WTC11 (cell line): ENCODE measurements at regions not wholly inside any gene's neighbourhood (a gene's known extent, or its start where the extent isn't known, plus 50 kb on each side); places are given as distances from the start of the nearest gene placed in this dataset.

Experiments used
- ATAC-seq: fragments of 200-7000 bp; cut with Tn5 transposase; 2 replicates; pipeline ENCODE4 v1.10.0; 2021; ENCODE audit warnings: mild to moderate bottlenecking, moderate library complexity
- CTCF ChIA-PET: fragments of 300-600 bp; sonication (Branson Sonifier 250); formaldehyde crosslinking; loops from one replicate; lab custom pipeline; 2021; ENCODE audit warnings: antibody characterized with exemption; lab: Charles Lee
- POLR2A ChIA-PET: fragments of 350-600 bp; sonication (Branson Sonifier 250); formaldehyde crosslinking; loops from one replicate; lab custom pipeline; 2021; ENCODE audit warnings: antibody characterized with exemption; lab: Charles Lee
- DNase-seq: peaks from one replicate; pipeline ENCODE4 v3.0.0; 2021; ENCODE audit warnings: low spot score
- H3K27ac Mint-ChIP-seq: 2 replicates; pipeline ENCODE4 v1.8.0; 2021; ENCODE audit warnings: mixed read lengths
- H3K27me3 Mint-ChIP-seq: 2 replicates; pipeline ENCODE4 v1.8.0; 2021; ENCODE audit warnings: low read depth, mild to moderate bottlenecking, moderate library complexity, mixed read lengths
- H3K36me3 Mint-ChIP-seq: 2 replicates; pipeline ENCODE4 v1.8.0; 2021; ENCODE audit warnings: mixed read lengths
- H3K4me1 Mint-ChIP-seq: 2 replicates; pipeline ENCODE4 v1.8.0; 2022; ENCODE audit warnings: mixed read lengths
- H3K4me3 Mint-ChIP-seq: 2 replicates; pipeline ENCODE4 v1.8.0; 2021; ENCODE audit warnings: mild to moderate bottlenecking, moderate library complexity, mixed read lengths
- H3K9me3 Mint-ChIP-seq: 2 replicates; pipeline ENCODE4 v1.8.0; 2021; ENCODE audit warnings: mixed read lengths
- AR ChIP-seq: fragments of 250-450 bp; sonication (Bioruptor Pico); IDR thresholded peaks from 2 replicates; pipeline ENCODE4 v1.9.0; 2021; ENCODE audit warnings: mild to moderate bottlenecking
- CBFB ChIP-seq: sonication (generic); formaldehyde crosslinking; IDR thresholded peaks from 2 replicates; pipeline ENCODE4 v1.8.1; 2022; ENCODE audit warnings: mild to moderate bottlenecking, low read depth, missing genetic modification reagents
- ETV6 ChIP-seq: sonication (generic); formaldehyde crosslinking; IDR thresholded peaks from 2 replicates; pipeline ENCODE4 v1.8.1; 2022; ENCODE audit warnings: mild to moderate bottlenecking, missing genetic modification reagents
- FOXP1 ChIP-seq: sonication (generic); formaldehyde crosslinking; IDR thresholded peaks from 2 replicates; pipeline ENCODE4 v1.8.0; 2022; ENCODE audit warnings: missing genetic modification reagents, mild to moderate bottlenecking, moderate library complexity, borderline replicate concordance
- GRHL2 ChIP-seq: fragments of 250-450 bp; sonication (Bioruptor Pico); IDR thresholded peaks from 2 replicates; pipeline ENCODE4 v1.8.0; 2022; ENCODE audit warnings: mild to moderate bottlenecking, moderate library complexity; ENCODE audit not compliant: insufficient replicate concordance, severe bottlenecking
- GTF2I ChIP-seq: fragments of 250-450 bp; sonication (Bioruptor Pico); conservative IDR thresholded peaks from 2 replicates; pipeline ENCODE4 v1.4.0; 2021; ENCODE audit warnings: mild to moderate bottlenecking
- JUN ChIP-seq: sonication (generic); formaldehyde crosslinking; IDR thresholded peaks from 2 replicates; pipeline ENCODE4 v1.8.0; 2023; ENCODE audit warnings: mild to moderate bottlenecking, missing genetic modification reagents
- KAT7 ChIP-seq: sonication (generic); formaldehyde crosslinking; IDR thresholded peaks from 2 replicates; pipeline ENCODE4 v1.8.1; 2023; ENCODE audit warnings: missing genetic modification reagents, mild to moderate bottlenecking, borderline replicate concordance
- MYBL2 ChIP-seq: sonication (generic); formaldehyde crosslinking; IDR thresholded peaks from 2 replicates; pipeline ENCODE4 v1.8.1; 2023; ENCODE audit warnings: mild to moderate bottlenecking, moderate library complexity, missing genetic modification reagents
- NR1H2 ChIP-seq: sonication (generic); formaldehyde crosslinking; IDR thresholded peaks from 2 replicates; pipeline ENCODE4 v1.9.0; 2021; ENCODE audit warnings: mild to moderate bottlenecking, moderate library complexity, missing genetic modification reagents
- SMAD4 ChIP-seq: sonication (generic); formaldehyde crosslinking; IDR thresholded peaks from 2 replicates; pipeline ENCODE4 v1.8.0; 2022; ENCODE audit warnings: mild to moderate bottlenecking, missing genetic modification reagents
- TCF7 ChIP-seq: sonication (generic); formaldehyde crosslinking; IDR thresholded peaks from 2 replicates; pipeline ENCODE4 v1.8.0; 2022; ENCODE audit warnings: mild to moderate bottlenecking, low read depth, missing genetic modification reagents, moderate library complexity
- USF1 ChIP-seq: sonication (generic); formaldehyde crosslinking; IDR thresholded peaks from 2 replicates; pipeline ENCODE4 v1.8.0; 2022; ENCODE audit warnings: mild to moderate bottlenecking, missing genetic modification reagents
- USF2 ChIP-seq: sonication (generic); formaldehyde crosslinking; IDR thresholded peaks from 2 replicates; pipeline ENCODE4 v1.8.1; 2023; ENCODE audit warnings: mild to moderate bottlenecking, missing genetic modification reagents, moderate library complexity
- ZNF121 ChIP-seq: sonication (generic); formaldehyde crosslinking; IDR thresholded peaks from 2 replicates; pipeline ENCODE4 v1.8.0; 2023; ENCODE audit warnings: missing genetic modification reagents
- ZNF263 ChIP-seq: sonication (generic); formaldehyde crosslinking; IDR thresholded peaks from 2 replicates; pipeline ENCODE4 v1.8.1; 2022; ENCODE audit warnings: low read depth, mild to moderate bottlenecking, moderate library complexity, missing genetic modification reagents
- ZNF317 ChIP-seq: sonication (generic); formaldehyde crosslinking; IDR thresholded peaks from 2 replicates; pipeline ENCODE4 v1.8.1; 2023; ENCODE audit warnings: low read depth, mild to moderate bottlenecking, moderate library complexity, missing genetic modification reagents, borderline replicate concordance
- TF ChIP-seq, protein P1 (sequence below): sonication (generic); formaldehyde crosslinking; IDR thresholded peaks from 2 replicates; pipeline ENCODE4 v1.8.0; 2022; ENCODE audit warnings: mild to moderate bottlenecking, missing genetic modification reagents
- TF ChIP-seq, protein P2 (sequence below): sonication (generic); formaldehyde crosslinking; IDR thresholded peaks from 2 replicates; pipeline ENCODE4 v1.8.0; 2023; ENCODE audit warnings: missing genetic modification reagents
- TF ChIP-seq, protein P3 (sequence below): sonication (generic); formaldehyde crosslinking; IDR thresholded peaks from 2 replicates; pipeline ENCODE4 v1.8.1; 2023; ENCODE audit warnings: mild to moderate bottlenecking, missing genetic modification reagents, borderline replicate concordance
- TF ChIP-seq, protein P4 (sequence below): fragments of 250-450 bp; sonication (Bioruptor Pico); IDR thresholded peaks from 2 replicates; pipeline ENCODE4 v2.1.2; 2022; ENCODE audit warnings: mild to moderate bottlenecking, moderate library complexity
- TF ChIP-seq, protein P5 (sequence below): sonication (generic); formaldehyde crosslinking; IDR thresholded peaks from 2 replicates; pipeline ENCODE4 v1.8.0; 2023; ENCODE audit warnings: mild to moderate bottlenecking, missing genetic modification reagents

DNA sequence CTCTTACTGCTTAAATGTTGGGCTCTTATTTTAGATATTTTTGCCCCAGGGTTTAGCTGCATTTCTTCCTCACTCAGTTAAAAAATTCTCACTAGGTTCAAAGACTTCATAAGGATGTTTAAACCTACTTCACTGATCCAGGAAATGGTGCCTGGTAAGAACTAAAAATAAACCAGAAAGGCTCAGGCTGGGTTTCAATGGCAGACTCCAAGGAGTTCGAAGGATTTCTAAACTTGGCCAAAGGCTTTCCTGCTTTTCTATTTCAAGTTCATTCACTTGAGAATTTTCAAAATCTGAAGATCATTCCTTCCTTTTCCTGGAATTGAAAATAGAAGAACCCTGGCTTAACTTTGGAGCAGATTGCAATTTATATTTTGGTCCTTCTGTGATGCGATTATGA lies 193.0 kb upstream of the MAP1B start (continued):
- no peak for TF ChIP-seq KAT7
- TF ChIP-seq USF2, result no peak
- no peak for TF ChIP-seq AR (CRISPR knock-in tag)
- TF ChIP-seq JUN (CRISPR knock-in tag), result no peak
- TF ChIP-seq, protein P1, sequence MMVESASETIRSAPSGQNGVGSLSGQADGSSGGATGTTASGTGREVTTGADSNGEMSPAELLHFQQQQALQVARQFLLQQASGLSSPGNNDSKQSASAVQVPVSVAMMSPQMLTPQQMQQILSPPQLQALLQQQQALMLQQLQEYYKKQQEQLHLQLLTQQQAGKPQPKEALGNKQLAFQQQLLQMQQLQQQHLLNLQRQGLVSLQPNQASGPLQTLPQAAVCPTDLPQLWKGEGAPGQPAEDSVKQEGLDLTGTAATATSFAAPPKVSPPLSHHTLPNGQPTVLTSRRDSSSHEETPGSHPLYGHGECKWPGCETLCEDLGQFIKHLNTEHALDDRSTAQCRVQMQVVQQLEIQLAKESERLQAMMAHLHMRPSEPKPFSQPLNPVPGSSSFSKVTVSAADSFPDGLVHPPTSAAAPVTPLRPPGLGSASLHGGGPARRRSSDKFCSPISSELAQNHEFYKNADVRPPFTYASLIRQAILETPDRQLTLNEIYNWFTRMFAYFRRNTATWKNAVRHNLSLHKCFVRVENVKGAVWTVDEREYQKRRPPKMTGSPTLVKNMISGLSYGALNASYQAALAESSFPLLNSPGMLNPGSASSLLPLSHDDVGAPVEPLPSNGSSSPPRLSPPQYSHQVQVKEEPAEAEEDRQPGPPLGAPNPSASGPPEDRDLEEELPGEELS (CRISPR knock-in tag), result no peak
- TF ChIP-seq ETV6 (CRISPR knock-in tag), result no peak
- no peak for TF ChIP-seq NR1H2 (CRISPR knock-in tag)
- TF ChIP-seq ZNF121, result no peak
- TF ChIP-seq, all 79 proteins: peak for 0

DNA sequence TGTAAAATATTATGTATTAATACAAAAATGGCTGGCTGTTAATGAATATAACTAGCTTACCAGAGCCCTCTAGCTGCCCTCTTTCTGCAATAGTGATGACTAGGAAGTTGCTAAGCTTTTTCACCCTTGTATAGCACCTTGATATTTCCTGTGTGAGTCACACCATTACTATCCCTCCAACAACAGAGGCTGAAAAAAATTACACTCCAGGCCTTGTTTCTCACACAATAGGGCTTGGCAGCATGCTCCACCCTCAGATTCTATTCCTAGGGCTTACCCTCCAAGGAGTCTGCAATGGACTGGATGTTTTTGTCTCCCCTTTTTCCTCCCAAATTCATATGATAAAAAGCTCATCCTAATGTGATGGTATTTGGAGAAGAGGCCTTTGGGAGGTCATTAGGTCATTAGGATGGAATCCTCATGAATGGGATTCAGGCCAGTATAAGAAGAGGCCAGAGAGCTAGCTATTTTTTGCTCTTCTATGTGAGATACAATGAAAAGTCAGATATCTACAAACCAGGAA lies 184.6 kb upstream of the MAP1B start:
- DNase-seq (no peak), ATAC-seq (peak; percentile 83)
- POLR2A ChIA-PET, result interaction anchor here (0.8 kb wide), 1 partner anchor 9 kb away, joined by 3 read pairs; no protein-coding TSS in a partner anchor
- Mint-ChIP-seq H3K4me1 (peaks cover 6% of the 10 kb centered on the region), H3K27me3 (no peaks in the 10 kb centered on the region), H3K27ac (no peak overlapping the region), H3K9me3 (peaks cover 27% of the 10 kb centered on the region), H3K36me3 (no peaks in the 10 kb centered on the region), H3K4me3 (no peak overlapping the region)
- CTCF ChIA-PET, result no interaction called here
- TF ChIP-seq GTF2I (CRISPR knock-in tag) (no peak), GRHL2 (CRISPR knock-in tag) (no peak), MYBL2 (no peak), ZNF263 (CRISPR knock-in tag) (no peak), CBFB (CRISPR knock-in tag) (no peak), ZNF317 (CRISPR knock-in tag) (no peak), TCF7 (CRISPR knock-in tag) (no peak), SMAD4 (CRISPR knock-in tag) (no peak), FOXP1 (CRISPR knock-in tag) (no peak), USF1 (CRISPR knock-in tag) (no peak)
- TF ChIP-seq, protein P2, sequence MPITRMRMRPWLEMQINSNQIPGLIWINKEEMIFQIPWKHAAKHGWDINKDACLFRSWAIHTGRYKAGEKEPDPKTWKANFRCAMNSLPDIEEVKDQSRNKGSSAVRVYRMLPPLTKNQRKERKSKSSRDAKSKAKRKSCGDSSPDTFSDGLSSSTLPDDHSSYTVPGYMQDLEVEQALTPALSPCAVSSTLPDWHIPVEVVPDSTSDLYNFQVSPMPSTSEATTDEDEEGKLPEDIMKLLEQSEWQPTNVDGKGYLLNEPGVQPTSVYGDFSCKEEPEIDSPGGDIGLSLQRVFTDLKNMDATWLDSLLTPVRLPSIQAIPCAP (CRISPR knock-in tag), result no peak
- TF ChIP-seq, protein P3, sequence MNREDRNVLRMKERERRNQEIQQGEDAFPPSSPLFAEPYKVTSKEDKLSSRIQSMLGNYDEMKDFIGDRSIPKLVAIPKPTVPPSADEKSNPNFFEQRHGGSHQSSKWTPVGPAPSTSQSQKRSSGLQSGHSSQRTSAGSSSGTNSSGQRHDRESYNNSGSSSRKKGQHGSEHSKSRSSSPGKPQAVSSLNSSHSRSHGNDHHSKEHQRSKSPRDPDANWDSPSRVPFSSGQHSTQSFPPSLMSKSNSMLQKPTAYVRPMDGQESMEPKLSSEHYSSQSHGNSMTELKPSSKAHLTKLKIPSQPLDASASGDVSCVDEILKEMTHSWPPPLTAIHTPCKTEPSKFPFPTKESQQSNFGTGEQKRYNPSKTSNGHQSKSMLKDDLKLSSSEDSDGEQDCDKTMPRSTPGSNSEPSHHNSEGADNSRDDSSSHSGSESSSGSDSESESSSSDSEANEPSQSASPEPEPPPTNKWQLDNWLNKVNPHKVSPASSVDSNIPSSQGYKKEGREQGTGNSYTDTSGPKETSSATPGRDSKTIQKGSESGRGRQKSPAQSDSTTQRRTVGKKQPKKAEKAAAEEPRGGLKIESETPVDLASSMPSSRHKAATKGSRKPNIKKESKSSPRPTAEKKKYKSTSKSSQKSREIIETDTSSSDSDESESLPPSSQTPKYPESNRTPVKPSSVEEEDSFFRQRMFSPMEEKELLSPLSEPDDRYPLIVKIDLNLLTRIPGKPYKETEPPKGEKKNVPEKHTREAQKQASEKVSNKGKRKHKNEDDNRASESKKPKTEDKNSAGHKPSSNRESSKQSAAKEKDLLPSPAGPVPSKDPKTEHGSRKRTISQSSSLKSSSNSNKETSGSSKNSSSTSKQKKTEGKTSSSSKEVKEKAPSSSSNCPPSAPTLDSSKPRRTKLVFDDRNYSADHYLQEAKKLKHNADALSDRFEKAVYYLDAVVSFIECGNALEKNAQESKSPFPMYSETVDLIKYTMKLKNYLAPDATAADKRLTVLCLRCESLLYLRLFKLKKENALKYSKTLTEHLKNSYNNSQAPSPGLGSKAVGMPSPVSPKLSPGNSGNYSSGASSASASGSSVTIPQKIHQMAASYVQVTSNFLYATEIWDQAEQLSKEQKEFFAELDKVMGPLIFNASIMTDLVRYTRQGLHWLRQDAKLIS (CRISPR knock-in tag), result no peak
- TF ChIP-seq, protein P4, sequence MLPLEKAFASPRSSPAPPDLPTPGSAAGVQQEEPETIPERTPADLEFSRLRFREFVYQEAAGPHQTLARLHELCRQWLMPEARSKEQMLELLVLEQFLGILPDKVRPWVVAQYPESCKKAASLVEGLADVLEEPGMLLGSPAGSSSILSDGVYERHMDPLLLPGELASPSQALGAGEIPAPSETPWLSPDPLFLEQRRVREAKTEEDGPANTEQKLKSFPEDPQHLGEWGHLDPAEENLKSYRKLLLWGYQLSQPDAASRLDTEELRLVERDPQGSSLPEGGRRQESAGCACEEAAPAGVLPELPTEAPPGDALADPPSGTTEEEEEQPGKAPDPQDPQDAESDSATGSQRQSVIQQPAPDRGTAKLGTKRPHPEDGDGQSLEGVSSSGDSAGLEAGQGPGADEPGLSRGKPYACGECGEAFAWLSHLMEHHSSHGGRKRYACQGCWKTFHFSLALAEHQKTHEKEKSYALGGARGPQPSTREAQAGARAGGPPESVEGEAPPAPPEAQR (CRISPR knock-in tag), result no peak
- TF ChIP-seq, protein P5, sequence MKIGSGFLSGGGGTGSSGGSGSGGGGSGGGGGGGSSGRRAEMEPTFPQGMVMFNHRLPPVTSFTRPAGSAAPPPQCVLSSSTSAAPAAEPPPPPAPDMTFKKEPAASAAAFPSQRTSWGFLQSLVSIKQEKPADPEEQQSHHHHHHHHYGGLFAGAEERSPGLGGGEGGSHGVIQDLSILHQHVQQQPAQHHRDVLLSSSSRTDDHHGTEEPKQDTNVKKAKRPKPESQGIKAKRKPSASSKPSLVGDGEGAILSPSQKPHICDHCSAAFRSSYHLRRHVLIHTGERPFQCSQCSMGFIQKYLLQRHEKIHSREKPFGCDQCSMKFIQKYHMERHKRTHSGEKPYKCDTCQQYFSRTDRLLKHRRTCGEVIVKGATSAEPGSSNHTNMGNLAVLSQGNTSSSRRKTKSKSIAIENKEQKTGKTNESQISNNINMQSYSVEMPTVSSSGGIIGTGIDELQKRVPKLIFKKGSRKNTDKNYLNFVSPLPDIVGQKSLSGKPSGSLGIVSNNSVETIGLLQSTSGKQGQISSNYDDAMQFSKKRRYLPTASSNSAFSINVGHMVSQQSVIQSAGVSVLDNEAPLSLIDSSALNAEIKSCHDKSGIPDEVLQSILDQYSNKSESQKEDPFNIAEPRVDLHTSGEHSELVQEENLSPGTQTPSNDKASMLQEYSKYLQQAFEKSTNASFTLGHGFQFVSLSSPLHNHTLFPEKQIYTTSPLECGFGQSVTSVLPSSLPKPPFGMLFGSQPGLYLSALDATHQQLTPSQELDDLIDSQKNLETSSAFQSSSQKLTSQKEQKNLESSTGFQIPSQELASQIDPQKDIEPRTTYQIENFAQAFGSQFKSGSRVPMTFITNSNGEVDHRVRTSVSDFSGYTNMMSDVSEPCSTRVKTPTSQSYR (CRISPR knock-in tag), result no peak
